ENCODE measurements at regions not wholly inside any gene's neighbourhood (a gene's known extent, or its start where the extent isn't known, plus 50 kb on each side); places are given as distances from the start of the nearest gene placed in this dataset.

DNA sequence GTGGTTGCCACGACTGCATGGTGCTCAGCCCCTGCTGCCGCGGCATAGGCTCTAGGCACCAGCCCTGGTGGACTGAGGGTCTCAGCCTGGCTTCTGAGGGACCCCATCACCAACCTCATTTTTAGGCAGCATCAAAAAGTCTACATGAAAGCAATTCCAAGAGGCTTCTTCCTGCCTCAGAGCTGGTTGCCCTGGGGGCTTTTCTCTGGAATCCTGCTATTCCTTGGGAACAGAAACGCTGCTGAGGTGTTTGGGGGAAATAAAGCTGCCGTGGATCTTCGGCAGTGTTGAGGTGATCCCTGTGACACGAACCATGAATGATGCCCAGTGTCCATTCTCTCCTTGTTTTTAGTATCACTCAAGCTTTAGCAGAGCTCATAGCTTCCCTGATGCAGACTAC, 148.4 kb upstream of the LRFN2 start:
- TF ChIP-seq CTCF (conservative IDR thresholded peaks at IDR 0.05 in 1 of 2, IDR thresholded peaks at IDR 0.05 in 1 of 2; ENCODE audit: extremely low read depth in 1 of 2, insufficient read depth in 1 of 2, low read depth in 1 of 2, low read length in 2 of 2) (no peak), EZH2 (IDR thresholded peaks at IDR 0.05; ENCODE audit: borderline replicate concordance, low read length) (no peak)

Measured in mammary epithelial cell (primary cell).